KMS-11 (cell line): ENCODE measurements at regions not wholly inside any gene's neighbourhood (a gene's known extent, or its start where the extent isn't known, plus 50 kb on each side); places are given as distances from the start of the nearest gene placed in this dataset.

Source experiments
- H2AFZ ChIP-seq: fragments of 200-600 bp; sonication (generic); 2 replicates; pipeline ENCODE4 v1.6.1; 2016; ENCODE audit warnings: antibody characterized with exemption, mixed run types, low read depth
- H3K27ac ChIP-seq: fragments of 200-600 bp; sonication (generic); 2 replicates; pipeline ENCODE4 v1.6.1; 2016; ENCODE audit warnings: mild to moderate bottlenecking, mixed run types
- H3K27me3 ChIP-seq: fragments of 200-600 bp; sonication (generic); 2 replicates; pipeline ENCODE4 v1.6.1; 2017; ENCODE audit warnings: mild to moderate bottlenecking, low read depth, mixed run types, moderate library complexity; ENCODE audit not compliant: insufficient read depth
- H3K36me3 ChIP-seq: fragments of 200-600 bp; sonication (generic); 2 replicates; pipeline ENCODE4 v1.6.1; 2017; ENCODE audit warnings: mild to moderate bottlenecking, mixed run types; ENCODE audit not compliant: insufficient read depth
- H3K4me1 ChIP-seq: fragments of 200-600 bp; sonication (generic); 2 replicates; pipeline ENCODE4 v1.6.1; 2016; ENCODE audit warnings: mild to moderate bottlenecking, low read depth, mixed run types; ENCODE audit not compliant: poor library complexity, severe bottlenecking
- H3K4me2 ChIP-seq: fragments of 200-600 bp; sonication (generic); 2 replicates; pipeline ENCODE4 v1.7.0; 2016; ENCODE audit warnings: mild to moderate bottlenecking, mixed run types
- H3K4me3 ChIP-seq: fragments of 200-600 bp; sonication (generic); IDR thresholded peaks from 2 replicates; pipeline ENCODE4 v1.6.1; 2017; ENCODE audit warnings: low read depth, low read length, mixed read lengths; ENCODE audit not compliant: insufficient read depth
- H3K79me2 ChIP-seq: fragments of 200-600 bp; sonication (generic); 2 replicates; pipeline ENCODE4 v1.6.1; 2016; ENCODE audit warnings: low read depth, mixed run types; ENCODE audit not compliant: insufficient read depth
- H3K9ac ChIP-seq: fragments of 200-600 bp; sonication (generic); 2 replicates; pipeline ENCODE4 v1.6.1; 2016; ENCODE audit warnings: mild to moderate bottlenecking, mixed run types
- H4K20me1 ChIP-seq: fragments of 200-600 bp; sonication (generic); 2 replicates; pipeline ENCODE4 v1.6.1; 2016; ENCODE audit warnings: mild to moderate bottlenecking, mixed run types; ENCODE audit not compliant: insufficient read depth
- CTCF ChIP-seq: fragments of 200-600 bp; sonication (generic); conservative IDR thresholded peaks from 2 replicates; pipeline ENCODE4 v1.6.1; 2017; ENCODE audit warnings: low read depth, mild to moderate bottlenecking, antibody characterized with exemption, low read length, moderate library complexity, mixed read lengths

DNA sequence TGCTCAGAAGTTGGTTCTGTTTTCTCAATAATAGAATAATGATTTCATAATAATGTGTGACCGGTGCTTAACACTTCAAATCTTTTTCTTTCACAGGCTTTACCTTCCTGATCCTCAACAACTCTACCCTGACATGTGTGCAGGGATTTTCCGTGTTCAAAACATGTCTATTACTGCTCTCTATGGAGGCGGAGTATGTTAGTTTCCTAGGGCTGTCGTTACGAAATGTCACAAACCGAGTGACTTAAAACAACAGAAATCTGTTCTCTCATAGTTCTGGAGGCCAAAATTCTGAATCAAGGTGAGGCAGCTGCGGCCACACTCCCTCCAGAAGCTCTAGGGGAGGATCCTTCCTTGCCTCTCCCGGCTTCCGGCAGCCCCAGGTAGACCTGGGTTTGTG lies 186.2 kb upstream of the VASH1 start:
- TF ChIP-seq CTCF, result no peak
- H3K27me3 ChIP-seq, result no peaks in the 10 kb centered on the region
- no peaks in the 10 kb centered on the region for H3K4me1 ChIP-seq

DNA sequence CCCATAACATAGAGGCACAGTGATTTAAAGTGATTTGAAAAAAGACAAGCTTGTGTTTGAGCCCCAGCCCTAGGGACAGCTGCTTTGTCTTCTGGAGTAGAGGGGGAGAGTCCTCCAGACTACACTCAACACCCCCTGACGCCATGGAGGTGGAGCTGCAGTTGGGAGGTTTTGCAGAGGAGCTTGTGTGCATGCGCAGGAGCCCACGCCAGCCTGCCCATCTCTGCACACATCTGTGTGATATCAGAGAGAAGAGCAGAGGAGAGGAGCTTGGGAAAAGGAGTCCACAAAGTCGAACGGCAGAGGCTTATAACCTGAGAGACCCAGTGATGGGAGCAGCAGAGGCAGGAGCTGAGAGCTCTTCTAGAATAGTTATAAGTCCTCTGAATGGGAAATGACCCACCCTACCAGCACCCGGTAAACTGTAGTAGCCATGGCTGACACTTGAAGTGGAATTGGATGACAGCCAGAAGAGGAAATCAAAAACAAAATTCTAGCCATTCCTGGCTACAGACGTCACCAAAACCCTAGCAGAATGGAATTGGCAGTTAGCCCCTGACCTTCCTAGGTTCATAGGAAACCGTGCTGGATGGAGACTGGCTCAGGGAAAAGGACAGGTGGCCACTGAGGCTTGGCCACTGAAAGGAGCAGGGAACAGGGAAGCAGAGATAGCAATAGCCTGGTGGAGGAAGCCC lies 185.1 kb upstream of the VASH1 start:
- H4K20me1 ChIP-seq, result no peaks in the 10 kb centered on the region
- no peaks in the 10 kb centered on the region for H3K4me1 ChIP-seq
- TF ChIP-seq CTCF, result no peak
- H3K4me2 ChIP-seq, result no peak overlapping the region
- H3K4me3 ChIP-seq, result no peak overlapping the region
- H3K9ac ChIP-seq, result no peak overlapping the region
- H3K79me2 ChIP-seq, result no peaks in the 10 kb centered on the region
- H2AFZ ChIP-seq, result no peak overlapping the region
- no peaks in the 10 kb centered on the region for H3K36me3 ChIP-seq
- H3K27me3 ChIP-seq, result no peaks in the 10 kb centered on the region
- no peak overlapping the region for H3K27ac ChIP-seq

More for the DNA sequence above, 186.2 kb upstream of the VASH1 start:
- no peak overlapping the region for H3K9ac ChIP-seq
- no peak overlapping the region for H2AFZ ChIP-seq
- H3K36me3 ChIP-seq, result no peaks in the 10 kb centered on the region
- H4K20me1 ChIP-seq, result no peaks in the 10 kb centered on the region
- H3K4me3 ChIP-seq, result no peak overlapping the region
- H3K79me2 ChIP-seq, result no peaks in the 10 kb centered on the region
- no peak overlapping the region for H3K4me2 ChIP-seq
- H3K27ac ChIP-seq, result no peak overlapping the region

- Histone ChIP-seq H3K9ac (no peak overlapping the region), H3K36me3 (no peaks in the 10 kb centered on the region), H3K4me2 (no peak overlapping the region), H3K4me1 (no peaks in the 10 kb centered on the region), H3K27me3 (no peaks in the 10 kb centered on the region), H3K4me3 (no peak overlapping the region), H3K27ac (no peak overlapping the region), H3K79me2 (no peaks in the 10 kb centered on the region), H2AFZ (no peak overlapping the region), H4K20me1 (no peaks in the 10 kb centered on the region)
- no peak for TF ChIP-seq CTCF
Measured at GRCh38 chr14:76577090-76577489, 184.2 kb upstream of the VASH1 start.

- TF ChIP-seq CTCF, result no peak
- Histone ChIP-seq H3K4me1 (no peaks in the 10 kb centered on the region), H3K9ac (no peak overlapping the region), H3K27me3 (no peaks in the 10 kb centered on the region), H3K36me3 (no peaks in the 10 kb centered on the region), H3K4me3 (no peak overlapping the region), H3K4me2 (no peak overlapping the region), H3K79me2 (no peaks in the 10 kb centered on the region), H4K20me1 (no peaks in the 10 kb centered on the region), H2AFZ (no peak overlapping the region), H3K27ac (no peak overlapping the region)
Measured at GRCh38 chr14:76577837-76578236, 183.4 kb upstream of the VASH1 start.
